ENCODE measurements at regions not wholly inside any gene's neighbourhood (a gene's known extent, or its start where the extent isn't known, plus 50 kb on each side); places are given as distances from the start of the nearest gene placed in this dataset.
A peak's percentile ranks its signal among the peaks of the same experiment; 100 is the strongest.

DNA sequence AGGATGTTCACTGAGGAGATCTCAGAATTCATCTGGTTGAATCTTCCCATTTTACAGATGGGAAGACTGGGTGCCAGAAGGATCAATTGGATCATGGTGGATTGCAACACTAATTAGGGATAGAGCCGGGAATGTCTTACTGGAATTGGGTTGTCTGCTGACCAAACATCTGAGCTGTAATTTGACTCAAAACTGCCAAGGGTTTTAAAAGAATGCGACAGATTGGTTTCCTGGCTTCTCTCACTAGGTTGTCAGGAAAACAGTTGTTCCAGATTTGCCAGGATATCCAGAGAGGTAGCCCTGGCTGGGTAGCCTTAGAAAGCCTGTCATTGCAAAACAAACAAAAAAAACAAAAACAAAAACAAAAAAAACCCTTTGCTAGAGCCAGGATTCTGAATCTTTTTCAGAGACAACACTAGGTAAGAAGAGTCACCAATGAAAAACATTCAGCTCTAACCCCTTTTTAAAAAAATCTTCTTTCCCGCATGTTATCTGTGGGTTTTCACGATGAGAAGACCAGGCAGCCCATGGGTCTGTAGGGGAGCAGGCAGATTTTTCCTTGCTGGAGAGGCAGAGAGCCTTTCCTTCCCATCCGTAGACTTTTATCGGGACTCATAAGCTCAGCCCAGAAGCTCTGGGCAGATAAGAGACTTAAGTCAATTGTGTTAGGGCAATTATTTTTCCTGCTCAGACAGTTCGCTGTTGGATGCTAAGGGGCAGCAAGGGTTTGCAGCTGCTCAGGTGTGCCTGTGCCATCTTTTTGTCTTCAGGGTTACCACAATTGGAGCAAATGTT lies 418.9 kb downstream of the PRDM2 start:
- Histone ChIP-seq H3K36me3 (no peaks in the 10 kb centered on the region), H3K27ac (no peak overlapping the region), H3K9me3 (replicated peaks in 1 of 11) (peaks cover 7 to 26% (median 17%) of the 10 kb centered on the region in 11 experiments; a peak in 16 of 22 replicates), H3K9ac (no peak overlapping the region), H3K4me3 (no peak overlapping the region), H3K4me1 (peaks cover 6 to 14% (median 10%) of the 10 kb centered on the region in 10 experiments), H3K4me2 (no peak overlapping the region), H3K27me3 (peaks cover 0 to 6% (median 0%) of the 10 kb centered on the region in 11 experiments; a peak in 1 of 22 replicates), H4K20me1 (no peaks in the 10 kb centered on the region)
- no peak for TF ChIP-seq Cebpa-rat (IDR thresholded peaks at IDR 0.05)

DNA sequence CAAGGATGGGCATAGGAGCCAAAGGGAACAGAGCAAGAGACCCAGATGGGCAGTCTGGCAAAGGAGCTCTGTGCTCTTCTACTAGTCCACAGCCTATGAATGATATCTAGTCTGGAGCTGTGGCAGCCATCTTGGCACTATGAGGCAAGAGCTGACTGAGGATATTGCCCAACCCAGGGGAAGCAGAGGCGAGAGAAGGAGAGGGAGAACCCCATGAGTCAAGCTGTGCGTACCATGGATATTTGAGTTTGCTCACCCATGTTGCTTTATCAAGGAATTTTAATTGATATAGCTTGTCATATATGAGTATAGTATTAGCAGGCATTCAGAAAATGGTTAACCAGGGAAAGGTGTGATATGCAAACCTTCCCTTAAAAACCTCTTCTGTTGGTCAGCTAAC lies 420.9 kb downstream of the PRDM2 start:
- Histone ChIP-seq H3K36me3 (no peaks in the 10 kb centered on the region), H3K4me3 (no peak overlapping the region), H3K4me1 (no peaks in the 10 kb centered on the region), H3K27me3 (peaks cover 0 to 6% (median 0%) of the 10 kb centered on the region in 11 experiments; a peak in 1 of 22 replicates), H4K20me1 (no peaks in the 10 kb centered on the region), H3K9me3 (replicated peaks in 1 of 11) (peaks cover 7 to 26% (median 17%) of the 10 kb centered on the region in 11 experiments; a peak in 16 of 22 replicates), H3K9ac (no peak overlapping the region), H3K4me2 (no peak overlapping the region), H3K27ac (no peak overlapping the region)
- no peak for TF ChIP-seq Cebpa-rat (IDR thresholded peaks at IDR 0.05)

DNA sequence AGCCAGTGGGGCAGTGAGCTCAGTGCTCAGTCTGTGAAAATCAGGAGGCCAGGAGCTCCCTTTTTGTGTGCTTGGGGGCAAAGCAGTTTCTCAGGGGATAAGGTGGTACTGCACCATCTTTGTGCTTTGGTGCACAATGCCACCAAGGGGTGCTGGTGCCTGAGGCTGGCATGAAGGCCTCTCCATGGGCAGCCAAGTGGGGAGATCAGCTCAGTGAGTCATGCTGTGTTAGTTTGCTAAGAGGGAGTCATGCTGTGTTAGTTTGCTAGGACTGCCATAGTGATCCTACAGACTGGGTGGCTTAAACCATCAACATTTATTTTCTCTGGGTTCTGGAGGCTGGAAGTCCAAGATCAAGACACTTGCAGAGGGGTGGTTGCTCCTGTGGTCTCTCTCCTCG lies 428.1 kb downstream of the PRDM2 start:
- Histone ChIP-seq H3K4me1 (no peaks in the 10 kb centered on the region), H4K20me1 (no peaks in the 10 kb centered on the region), H3K4me2 (no peak overlapping the region), H3K9me3 (replicated peaks in 1 of 11) (no peaks in the 10 kb centered on the region), H3K36me3 (no peaks in the 10 kb centered on the region), H3K4me3 (no peak overlapping the region), H3K9ac (no peak overlapping the region), H3K27ac (no peak overlapping the region), H3K27me3 (no peaks in the 10 kb centered on the region)
- no peak for TF ChIP-seq Cebpa-rat (IDR thresholded peaks at IDR 0.05)

DNA sequence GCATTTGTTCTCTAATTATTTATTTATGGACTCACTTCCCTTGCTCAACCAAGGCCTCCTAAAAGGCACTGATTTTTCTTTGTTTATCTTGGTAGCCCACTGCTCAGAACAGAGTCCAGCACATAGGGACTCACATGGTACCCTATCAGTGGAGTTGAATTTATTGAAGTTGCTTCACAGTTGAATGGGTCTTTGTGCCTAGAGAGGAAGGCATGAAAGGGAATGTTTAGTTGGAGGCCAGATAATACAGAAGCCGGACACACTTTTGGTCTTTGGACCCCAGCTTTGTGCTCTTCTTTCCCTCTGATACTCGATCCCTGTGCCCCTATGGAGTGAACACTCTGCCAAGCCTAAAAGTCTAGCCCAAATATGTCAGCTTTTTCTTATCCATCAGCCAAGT lies 429.0 kb downstream of the PRDM2 start:
- Histone ChIP-seq H3K27me3 (no peaks in the 10 kb centered on the region), H3K4me2 (no peak overlapping the region), H3K36me3 (no peaks in the 10 kb centered on the region), H3K9ac (no peak overlapping the region), H3K4me3 (no peak overlapping the region), H3K4me1 (no peaks in the 10 kb centered on the region), H4K20me1 (no peaks in the 10 kb centered on the region), H3K27ac (no peak overlapping the region), H3K9me3 (replicated peaks in 1 of 11) (no peaks in the 10 kb centered on the region)
- TF ChIP-seq Cebpa-rat (IDR thresholded peaks at IDR 0.05): no peak

GRCh38 chr1:14135070-14135469 lies 435.1 kb downstream of the PRDM2 start:
- TF ChIP-seq Cebpa-rat (IDR thresholded peaks at IDR 0.05): no peak
- peak overlapping the region in 6 of 11 experiments; percentile 3 to 58 (median 26); a peak in 10 of 22 replicates for H3K4me2 ChIP-seq
- H3K36me3 ChIP-seq: no peaks in the 10 kb centered on the region
- H3K4me3 ChIP-seq: no peak overlapping the region
- H3K27ac ChIP-seq: no peak overlapping the region
- no peaks in the 10 kb centered on the region for H3K27me3 ChIP-seq
- H3K9me3 ChIP-seq (replicated peaks in 1 of 11): no peaks in the 10 kb centered on the region
- no peak overlapping the region for H3K9ac ChIP-seq
- peaks cover 0 to 10% (median 7%) of the 10 kb centered on the region in 10 experiments; a peak in 8 of 20 replicates for H3K4me1 ChIP-seq
- no peaks in the 10 kb centered on the region for H4K20me1 ChIP-seq

- H3K27ac ChIP-seq: no peak overlapping the region
- H3K27me3 ChIP-seq: no peaks in the 10 kb centered on the region
- H4K20me1 ChIP-seq: no peaks in the 10 kb centered on the region
- H3K9me3 ChIP-seq (replicated peaks in 1 of 11): no peaks in the 10 kb centered on the region
- H3K9ac ChIP-seq: no peak overlapping the region
- H3K4me2 ChIP-seq: no peak overlapping the region
- H3K4me1 ChIP-seq: peaks cover 0 to 10% (median 7%) of the 10 kb centered on the region in 10 experiments; a peak in 8 of 20 replicates
- TF ChIP-seq Cebpa-rat (IDR thresholded peaks at IDR 0.05): no peak
- H3K4me3 ChIP-seq: no peak overlapping the region
- H3K36me3 ChIP-seq: no peaks in the 10 kb centered on the region
Observed at GRCh38 chr1:14136152-14136763, 436.3 kb downstream of the PRDM2 start.

GRCh38 chr1:14136881-14137280 lies 436.9 kb downstream of the PRDM2 start:
- Histone ChIP-seq H3K4me2 (no peak overlapping the region), H3K36me3 (no peaks in the 10 kb centered on the region), H3K27me3 (no peaks in the 10 kb centered on the region), H3K9ac (no peak overlapping the region), H3K9me3 (replicated peaks in 1 of 11) (no peaks in the 10 kb centered on the region), H3K4me1 (peaks cover 0 to 10% (median 7%) of the 10 kb centered on the region in 10 experiments; a peak in 8 of 20 replicates), H3K27ac (no peak overlapping the region), H4K20me1 (no peaks in the 10 kb centered on the region), H3K4me3 (no peak overlapping the region)
- TF ChIP-seq Cebpa-rat (IDR thresholded peaks at IDR 0.05): no peak

- no peak for TF ChIP-seq Cebpa-rat (IDR thresholded peaks at IDR 0.05)
- no peaks in the 10 kb centered on the region for H3K36me3 ChIP-seq
- H3K9me3 ChIP-seq (replicated peaks in 1 of 11): no peaks in the 10 kb centered on the region
- no peak overlapping the region for H3K4me3 ChIP-seq
- H3K4me1 ChIP-seq: peaks cover 0 to 10% (median 7%) of the 10 kb centered on the region in 10 experiments; a peak in 8 of 20 replicates
- H3K27me3 ChIP-seq: no peaks in the 10 kb centered on the region
- H3K4me2 ChIP-seq: no peak overlapping the region
- H3K27ac ChIP-seq: no peak overlapping the region
- no peaks in the 10 kb centered on the region for H4K20me1 ChIP-seq
- H3K9ac ChIP-seq: no peak overlapping the region
Observed at GRCh38 chr1:14137411-14138134, 437.6 kb downstream of the PRDM2 start.

GRCh38 chr1:14138135-14138506 lies 438.1 kb downstream of the PRDM2 start:
- Histone ChIP-seq H3K27me3 (no peaks in the 10 kb centered on the region), H3K4me3 (no peak overlapping the region), H3K4me2 (no peak overlapping the region), H3K27ac (no peak overlapping the region), H3K9me3 (replicated peaks in 1 of 11) (no peaks in the 10 kb centered on the region), H3K36me3 (no peaks in the 10 kb centered on the region), H4K20me1 (no peaks in the 10 kb centered on the region), H3K9ac (no peak overlapping the region), H3K4me1 (peaks cover 0 to 10% (median 7%) of the 10 kb centered on the region in 10 experiments; a peak in 8 of 20 replicates)
- no peak for TF ChIP-seq Cebpa-rat (IDR thresholded peaks at IDR 0.05)

Measured in BLaER1 treated with 17β-estradiol and CSF1 and Interleukin-3, amounts not matched to agents 10 nM and 100 nM (cell line).